PC-9 (cell line): ENCODE measurements at regions not wholly inside any gene's neighbourhood (a gene's known extent, or its start where the extent isn't known, plus 50 kb on each side); places are given as distances from the start of the nearest gene placed in this dataset.

ENCODE experiments used
- BruUV-seq: library from RNA; stranded (reverse); fragments of 400-500 nt; replicated peaks from 2 replicates; lab custom pipeline; 2021; lab: Mats Ljungman, UMichigan
- CTCF ChIA-PET: fragments of 300-600 bp; sonication (Branson Sonifier 250); formaldehyde crosslinking; loops from one replicate; lab custom pipeline; 2022; ENCODE audit warnings: antibody characterized with exemption; lab: Charles Lee
- POLR2A ChIA-PET: fragments of 300-600 bp; sonication (Branson Sonifier 250); formaldehyde crosslinking; loops from one replicate; lab custom pipeline; 2022; ENCODE audit warnings: antibody characterized with exemption; ENCODE audit not compliant: unreplicated experiment; lab: Charles Lee
- DNase-seq, 2 experiments: peaks; one replicate each; pipeline versions ENCODE4 v3.0.0 to v3.0.0-alpha.2; 2015 to 2022; ENCODE audit warnings: mixed read lengths in 1 of 2
- H2AFZ ChIP-seq: fragments of 200-600 bp; sonication (generic); 2 replicates; pipeline ENCODE4 v1.8.1; 2017; ENCODE audit warnings: antibody characterized with exemption
- H3F3A ChIP-seq: fragments of 200-600 bp; sonication (generic); 2 replicates; pipeline ENCODE4 v1.8.1; 2017; ENCODE audit warnings: antibody characterized with exemption, mild to moderate bottlenecking, low read depth; ENCODE audit not compliant: insufficient read depth
- H3K27ac ChIP-seq: fragments of 200-600 bp; sonication (generic); 2 replicates; pipeline ENCODE4 v1.6.1; 2016; ENCODE audit warnings: mixed run types
- H3K27me3 ChIP-seq: fragments of 200-600 bp; sonication (generic); 2 replicates; pipeline ENCODE4 v1.6.1; 2016; ENCODE audit warnings: low read depth, mixed run types; ENCODE audit not compliant: insufficient read depth
- H3K36me3 ChIP-seq: fragments of 200-600 bp; sonication (generic); 2 replicates; pipeline ENCODE4 v1.6.1; 2016; ENCODE audit warnings: low read depth, mixed run types
- H3K4me1 ChIP-seq: fragments of 200-600 bp; sonication (generic); replicated peaks from 2 replicates; pipeline ENCODE4 v1.6.1; 2016; ENCODE audit warnings: mixed run types; ENCODE audit not compliant: insufficient read depth
- H3K4me2 ChIP-seq: fragments of 200-600 bp; sonication (generic); 2 replicates; pipeline ENCODE4 v1.6.1; 2017; ENCODE audit warnings: mixed run types
- H3K4me3 ChIP-seq: fragments of 200-600 bp; sonication (generic); 2 replicates; pipeline ENCODE4 v1.6.1; 2016; ENCODE audit warnings: mixed run types
- H3K79me2 ChIP-seq: fragments of 200-600 bp; sonication (generic); 2 replicates; pipeline ENCODE4 v1.6.1; 2017; ENCODE audit warnings: low read depth, mixed run types
- H3K9me2 ChIP-seq: fragments of 200-600 bp; sonication (generic); 2 replicates; pipeline ENCODE4 v1.8.1; 2017; ENCODE audit warnings: mild to moderate bottlenecking; ENCODE audit not compliant: insufficient read depth
- H3K9me3 ChIP-seq: fragments of 200-600 bp; sonication (generic); 2 replicates; pipeline ENCODE4 v1.8.1; 2016; ENCODE audit warnings: low read depth; ENCODE audit not compliant: insufficient read depth
- H4K20me1 ChIP-seq: fragments of 200-600 bp; sonication (generic); 2 replicates; pipeline ENCODE4 v1.8.1; 2017; ENCODE audit not compliant: insufficient read depth
- EZH2 ChIP-seq: fragments of 200-600 bp; sonication (generic); IDR thresholded peaks from 2 replicates; pipeline ENCODE4 v1.8.0; 2017; ENCODE audit warnings: antibody characterized with exemption, low read depth
- intact Hi-C: fragments of 100-400 bp; cut with micrococcal nuclease; formaldehyde crosslinking; loops from one replicate; pipeline ENCODE4 v1.10.0; 2022; ENCODE audit not compliant: unreplicated experiment
- TF ChIP-seq, protein P1 (sequence below): fragments of 200-600 bp; sonication (generic); conservative IDR thresholded peaks from 2 replicates; pipeline ENCODE4 v1.6.1; 2017; ENCODE audit warnings: mixed run types, antibody characterized with exemption, mild to moderate bottlenecking, moderate library complexity

DNA sequence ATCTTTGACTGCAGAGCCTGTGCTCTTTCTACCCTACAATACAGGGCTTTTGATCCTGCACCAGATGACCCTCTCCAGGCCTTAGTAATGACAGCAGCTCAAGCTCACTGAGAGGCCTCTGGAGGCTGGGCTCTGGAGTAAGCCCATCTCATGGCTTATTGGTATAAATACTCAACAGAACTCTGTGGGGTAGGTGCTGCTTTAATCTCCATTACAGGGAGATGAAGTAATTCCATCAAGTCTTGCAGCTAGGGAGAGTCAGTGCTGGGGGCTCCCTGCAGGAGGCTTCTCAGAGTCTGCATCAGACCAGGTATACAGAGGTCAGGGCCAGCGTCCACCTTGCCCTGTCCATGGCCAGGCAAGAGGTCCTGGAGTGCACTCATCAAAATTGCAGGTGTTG, 89.2 kb upstream of the SLC6A11 start:
- Histone ChIP-seq H3K4me1 (no peaks in the 10 kb centered on the region), H3K27me3 (peaks cover 66% of the 10 kb centered on the region), H3K9me2 (no peaks in the 10 kb centered on the region), H3K36me3 (no peaks in the 10 kb centered on the region), H3K27ac (no peak overlapping the region), H3K79me2 (no peaks in the 10 kb centered on the region), H3K4me2 (no peak overlapping the region), H2AFZ (no peak overlapping the region), H4K20me1 (no peaks in the 10 kb centered on the region), H3K9me3 (no peaks in the 10 kb centered on the region), H3K4me3 (no peak overlapping the region), H3F3A (no peaks in the 10 kb centered on the region)
- POLR2A ChIA-PET = no interaction called here
- intact Hi-C loops = no loop called here
- DNase-seq = no peak
- no TSS peak for BruUV-seq
- TF ChIP-seq, protein P1, sequence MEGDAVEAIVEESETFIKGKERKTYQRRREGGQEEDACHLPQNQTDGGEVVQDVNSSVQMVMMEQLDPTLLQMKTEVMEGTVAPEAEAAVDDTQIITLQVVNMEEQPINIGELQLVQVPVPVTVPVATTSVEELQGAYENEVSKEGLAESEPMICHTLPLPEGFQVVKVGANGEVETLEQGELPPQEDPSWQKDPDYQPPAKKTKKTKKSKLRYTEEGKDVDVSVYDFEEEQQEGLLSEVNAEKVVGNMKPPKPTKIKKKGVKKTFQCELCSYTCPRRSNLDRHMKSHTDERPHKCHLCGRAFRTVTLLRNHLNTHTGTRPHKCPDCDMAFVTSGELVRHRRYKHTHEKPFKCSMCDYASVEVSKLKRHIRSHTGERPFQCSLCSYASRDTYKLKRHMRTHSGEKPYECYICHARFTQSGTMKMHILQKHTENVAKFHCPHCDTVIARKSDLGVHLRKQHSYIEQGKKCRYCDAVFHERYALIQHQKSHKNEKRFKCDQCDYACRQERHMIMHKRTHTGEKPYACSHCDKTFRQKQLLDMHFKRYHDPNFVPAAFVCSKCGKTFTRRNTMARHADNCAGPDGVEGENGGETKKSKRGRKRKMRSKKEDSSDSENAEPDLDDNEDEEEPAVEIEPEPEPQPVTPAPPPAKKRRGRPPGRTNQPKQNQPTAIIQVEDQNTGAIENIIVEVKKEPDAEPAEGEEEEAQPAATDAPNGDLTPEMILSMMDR = no peak
- no peak for TF ChIP-seq EZH2
- CTCF ChIA-PET = no interaction called here

DNA sequence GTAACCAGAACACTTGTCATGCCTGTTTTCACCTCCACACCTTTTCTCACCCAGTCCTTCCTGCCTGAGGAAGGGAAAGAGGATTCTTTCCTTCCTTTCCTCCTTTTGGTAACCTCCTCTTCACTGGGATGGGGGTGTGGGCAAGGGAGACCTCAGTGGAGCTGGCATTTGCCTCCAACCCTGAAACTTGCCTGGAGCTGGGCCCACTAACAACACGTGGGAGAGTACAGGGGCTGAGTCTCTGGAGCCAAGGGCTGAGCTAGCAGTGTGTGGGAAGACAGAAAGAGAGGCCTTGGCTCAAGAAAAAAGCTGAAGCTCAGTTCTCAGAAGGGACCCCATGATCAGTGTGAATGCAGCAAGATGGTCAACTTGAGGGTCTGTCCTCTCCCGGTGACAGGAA, 86.6 kb upstream of the SLC6A11 start:
- no peak for TF ChIP-seq EZH2
- TF ChIP-seq, protein P1 = no peak
- no peaks in the 10 kb centered on the region for H4K20me1 ChIP-seq
- intact Hi-C loops = no loop called here
- no peaks in the 10 kb centered on the region for H3F3A ChIP-seq
- H2AFZ ChIP-seq = no peak overlapping the region
- POLR2A ChIA-PET = no interaction called here
- CTCF ChIA-PET = no interaction called here
- H3K4me2 ChIP-seq = no peak overlapping the region
- no peaks in the 10 kb centered on the region for H3K79me2 ChIP-seq
- H3K4me1 ChIP-seq = no peaks in the 10 kb centered on the region
- DNase-seq = no peak
- no TSS peak for BruUV-seq
- H3K9me3 ChIP-seq = peaks cover 13% of the 10 kb centered on the region
- H3K36me3 ChIP-seq = no peaks in the 10 kb centered on the region
- H3K27me3 ChIP-seq = peaks cover 45% of the 10 kb centered on the region
- H3K9me2 ChIP-seq = no peaks in the 10 kb centered on the region
- H3K4me3 ChIP-seq = no peak overlapping the region
- no peak overlapping the region for H3K27ac ChIP-seq

DNA sequence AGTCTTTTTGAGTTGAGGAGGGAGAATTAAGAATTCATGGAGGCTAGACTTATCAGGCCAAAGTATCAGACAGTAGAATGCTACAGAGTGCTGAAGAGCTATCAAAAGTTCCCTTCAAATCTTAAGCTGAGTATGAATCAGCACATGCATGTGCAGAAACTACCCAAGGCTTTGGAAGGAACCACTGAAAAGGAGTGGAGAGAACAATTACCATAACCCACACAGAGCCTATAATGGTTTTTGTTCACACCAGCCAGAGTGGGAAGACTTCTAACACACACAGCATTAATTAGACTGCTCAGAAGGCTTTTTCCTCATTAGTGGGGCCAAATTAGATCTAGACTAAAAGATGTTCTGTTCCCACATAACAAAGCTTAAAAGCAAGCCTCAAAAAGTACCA, 83.7 kb upstream of the SLC6A11 start:
- Histone ChIP-seq H2AFZ (no peak overlapping the region), H3K4me1 (no peaks in the 10 kb centered on the region), H3K79me2 (no peaks in the 10 kb centered on the region), H3K27ac (no peak overlapping the region), H4K20me1 (no peaks in the 10 kb centered on the region), H3K9me2 (no peaks in the 10 kb centered on the region), H3K36me3 (no peaks in the 10 kb centered on the region), H3K4me2 (no peak overlapping the region), H3F3A (no peaks in the 10 kb centered on the region), H3K27me3 (peaks cover 26% of the 10 kb centered on the region), H3K9me3 (peaks cover 13% of the 10 kb centered on the region), H3K4me3 (no peak overlapping the region)
- no peak for DNase-seq
- CTCF ChIA-PET = no interaction called here
- no TSS peak for BruUV-seq
- TF ChIP-seq, protein P1 = no peak
- no peak for TF ChIP-seq EZH2
- POLR2A ChIA-PET = no interaction called here
- intact Hi-C loops = loop anchor here (10.0 kb wide), 1 partner anchor 1017 kb away; no protein-coding TSS in a partner anchor
